Spleen (tissue), 7 donors: ENCODE measurements at regions not wholly inside any gene's neighbourhood (a gene's known extent, or its start where the extent isn't known, plus 50 kb on each side); places are given as distances from the start of the nearest gene placed in this dataset.

Experiments used
- CTCF ChIP-seq, 11 experiments: fragments of 200-600 bp in 7 of 11; fragments of 450-650 bp in 4 of 11; sonication (generic) in 4 of 11; IDR thresholded peaks in 8 of 11; conservative IDR thresholded peaks in 3 of 11; 1 replicate in 7 of 11; 2 replicates in 4 of 11; pipeline versions ENCODE4 v1.4.0 to v1.8.0; 2016 to 2021; ENCODE audit warnings: antibody characterized with exemption in 11 of 11, inconsistent platforms in 4 of 11, mild to moderate bottlenecking in 1 of 11
- POLR2A ChIP-seq, 3 donors: fragments of 450-650 bp; IDR thresholded peaks; one replicate each; pipeline ENCODE4 v1.5.1; 2017; ENCODE audit warnings: antibody characterized with exemption in 3 of 3, mild to moderate bottlenecking in 1 of 3
- POLR2AphosphoS5 ChIP-seq, 3 donors: sonication (generic); formaldehyde crosslinking; IDR thresholded peaks; one replicate each; pipeline ENCODE4 v1.5.1; 2017; ENCODE audit warnings: antibody characterized with exemption in 3 of 3
- donor health status: DM: no; HTN: no; CAD: no; lungs with moderate emphysema.
- donor health status: DM: no; HTN: no; CAD: no.
- donor health status: DM: no; HTN: no; CAD: no.

DNA sequence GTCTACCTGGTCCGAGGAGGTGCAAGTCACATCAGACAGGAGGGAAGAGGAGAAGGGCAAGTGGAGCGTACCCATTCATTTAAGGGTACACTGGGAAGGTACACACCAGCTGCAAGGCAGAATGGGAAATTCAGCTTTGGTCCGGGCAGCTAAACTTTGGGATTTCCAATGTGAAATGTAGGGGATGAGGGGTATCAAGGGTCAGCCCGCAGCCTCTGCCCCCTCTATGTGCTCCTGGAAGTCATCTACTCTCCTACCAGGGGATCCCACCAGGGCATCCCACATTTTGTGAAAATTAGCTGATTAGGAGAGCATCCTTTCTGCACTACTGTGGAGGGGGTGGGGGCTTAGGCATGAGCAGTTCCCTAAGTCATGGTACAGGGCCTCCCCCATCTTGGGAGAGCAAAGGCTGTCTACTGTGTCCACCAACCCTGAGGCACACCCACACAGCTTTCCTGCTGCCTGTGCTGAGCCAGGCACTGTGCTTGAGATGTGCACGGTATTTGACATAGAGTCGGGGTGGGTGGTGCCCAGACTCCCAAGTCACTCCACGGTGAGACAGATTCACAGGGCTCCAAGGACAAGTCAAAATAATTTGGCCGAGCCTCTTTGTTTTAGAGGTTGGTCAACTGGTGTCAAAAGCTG is 189.1 kb upstream of the SULF2 start:
- TF ChIP-seq CTCF (IDR thresholded peaks at IDR 0.05 in 8 of 11, conservative IDR thresholded peaks at IDR 0.05 in 3 of 11): no peak
- TF ChIP-seq POLR2A (IDR thresholded peaks at IDR 0.05): no peak
- TF ChIP-seq POLR2AphosphoS5 (IDR thresholded peaks at IDR 0.05): no peak
